Neural cell (in vitro differentiated cells): ENCODE measurements at regions not wholly inside any gene's neighbourhood (a gene's known extent, or its start where the extent isn't known, plus 50 kb on each side); places are given as distances from the start of the nearest gene placed in this dataset.

Source experiments
- H2AFZ ChIP-seq: fragments of 200-600, 300-800 bp; sonication (generic), shearing (Covaris generic); 2 replicates; pipeline ENCODE4 v1.6.0; 2014; ENCODE audit warnings: low read depth, mild to moderate bottlenecking, antibody characterized with exemption, low read length, moderate library complexity
- H3F3A ChIP-seq: fragments of 200-600 bp; shearing (Covaris generic); 2 replicates; pipeline ENCODE4 v1.6.1; 2016; ENCODE audit warnings: mild to moderate bottlenecking, moderate library complexity, mixed read lengths, antibody characterized with exemption, low read length; ENCODE audit not compliant: insufficient read depth, poor library complexity, severe bottlenecking
- H3K27ac ChIP-seq: fragments of 200-600, 300-800 bp; sonication (generic), shearing (Covaris generic); 2 replicates; pipeline ENCODE4 v1.5.1; 2014; ENCODE audit warnings: mild to moderate bottlenecking, low read length, moderate library complexity
- H3K27me3 ChIP-seq: fragments of 300-800, 200-600 bp; sonication (generic), shearing (Covaris generic); 2 replicates; pipeline ENCODE4 v1.6.0; 2014; ENCODE audit warnings: mild to moderate bottlenecking, low read depth, low read length, moderate library complexity; ENCODE audit not compliant: insufficient read depth
- H3K36me3 ChIP-seq: fragments of 300-800, 200-600 bp; sonication (generic), shearing (Covaris generic); 2 replicates; pipeline ENCODE4 v1.5.1; 2014; ENCODE audit warnings: mild to moderate bottlenecking, antibody characterized with exemption, low read length, moderate library complexity; ENCODE audit not compliant: insufficient read depth
- H3K4me2 ChIP-seq: fragments of 300-800, 200-600 bp; sonication (generic), shearing (Covaris generic); 2 replicates; pipeline ENCODE4 v1.6.0; 2014; ENCODE audit warnings: mild to moderate bottlenecking, low read length
- H3K4me3 ChIP-seq: fragments of 300-800, 200-600 bp; sonication (generic), shearing (Covaris generic); 2 replicates; pipeline ENCODE4 v1.5.1; 2014; ENCODE audit warnings: mild to moderate bottlenecking, low read length, moderate library complexity
- H3K79me2 ChIP-seq: fragments of 200-600 bp; shearing (Covaris generic); replicated peaks from 2 replicates; pipeline ENCODE4 v1.6.0; 2014; ENCODE audit warnings: mild to moderate bottlenecking, low read length, moderate library complexity; ENCODE audit not compliant: insufficient read depth
- H3K9ac ChIP-seq: fragments of 300-800, 200-600 bp; sonication (generic), shearing (Covaris generic); 2 replicates; pipeline ENCODE4 v1.6.1; 2016; ENCODE audit warnings: mild to moderate bottlenecking, low read length, mixed read lengths
- H3K9me2 ChIP-seq: fragments of 200-600 bp; shearing (Covaris generic); 2 replicates; pipeline ENCODE4 v1.6.1; 2016; ENCODE audit warnings: mild to moderate bottlenecking, low read length, mixed read lengths; ENCODE audit not compliant: insufficient read depth
- H3K9me3 ChIP-seq: fragments of 200-600, 300-800 bp; sonication (generic), shearing (Covaris generic); 2 replicates; pipeline ENCODE4 v1.6.1; 2016; ENCODE audit warnings: mild to moderate bottlenecking, mixed run types, low read length, moderate library complexity, mixed read lengths
- H4K20me1 ChIP-seq: fragments of 200-600 bp; shearing (Covaris generic); 2 replicates; pipeline ENCODE4 v1.6.1; 2016; ENCODE audit warnings: mild to moderate bottlenecking, mixed run types; ENCODE audit not compliant: insufficient read depth
- EP300 ChIP-seq: fragments of 450-650 bp; conservative IDR thresholded peaks from 2 replicates; pipeline ENCODE4 v1.6.1; 2014; ENCODE audit warnings: antibody characterized with exemption, mild to moderate bottlenecking, moderate library complexity; ENCODE audit not compliant: poor library complexity, severe bottlenecking
- EZH2 ChIP-seq: fragments of 200-600, 300-800 bp; shearing (Covaris generic), sonication (generic); IDR thresholded peaks from 2 replicates; pipeline ENCODE4 v1.6.1; 2014; ENCODE audit warnings: antibody characterized with exemption, low read length, borderline replicate concordance, mild to moderate bottlenecking; ENCODE audit not compliant: insufficient read depth, poor library complexity, severe bottlenecking
- MXI1 ChIP-seq: fragments of 450-650 bp; conservative IDR thresholded peaks from 2 replicates; pipeline ENCODE4 v1.6.1; 2014; ENCODE audit warnings: antibody characterized with exemption, mild to moderate bottlenecking; ENCODE audit not compliant: poor library complexity, severe bottlenecking
- POLR2AphosphoS5 ChIP-seq: IDR thresholded peaks from 2 replicates; pipeline ENCODE4 v1.6.1; 2012
- RAD21 ChIP-seq: fragments of 450-650 bp; conservative IDR thresholded peaks from 2 replicates; pipeline ENCODE4 v1.6.1; 2014; ENCODE audit warnings: antibody characterized with exemption, mild to moderate bottlenecking, moderate library complexity
- REST ChIP-seq: IDR thresholded peaks from 2 replicates; pipeline ENCODE4 v1.6.1; 2012; ENCODE audit warnings: borderline replicate concordance
- SMC3 ChIP-seq: fragments of 450-650 bp; conservative IDR thresholded peaks from 2 replicates; pipeline ENCODE4 v1.6.1; 2014; ENCODE audit warnings: antibody characterized with exemption, mild to moderate bottlenecking, moderate library complexity; ENCODE audit not compliant: poor library complexity
- TAF1 ChIP-seq: IDR thresholded peaks from 2 replicates; pipeline ENCODE4 v1.6.1; 2012; ENCODE audit warnings: low read depth
- TF ChIP-seq, protein P1 (sequence below): fragments of 450-650 bp; IDR thresholded peaks from 2 replicates; pipeline ENCODE4 v1.5.1; 2014; ENCODE audit warnings: antibody characterized with exemption, mild to moderate bottlenecking, moderate library complexity; ENCODE audit not compliant: poor library complexity, severe bottlenecking

GRCh38 chr2:56674084-56674483, 490.3 kb downstream of the CCDC85A start:
- no peak overlapping the region for H3K27ac ChIP-seq
- H3K4me3 ChIP-seq, result no peak overlapping the region
- no peak for TF ChIP-seq RAD21
- TF ChIP-seq REST, result no peak
- no peak for TF ChIP-seq POLR2AphosphoS5
- TF ChIP-seq EP300, result no peak
- TF ChIP-seq TAF1, result no peak
- no peak for TF ChIP-seq EZH2
- TF ChIP-seq MXI1, result no peak
- TF ChIP-seq, protein P1, sequence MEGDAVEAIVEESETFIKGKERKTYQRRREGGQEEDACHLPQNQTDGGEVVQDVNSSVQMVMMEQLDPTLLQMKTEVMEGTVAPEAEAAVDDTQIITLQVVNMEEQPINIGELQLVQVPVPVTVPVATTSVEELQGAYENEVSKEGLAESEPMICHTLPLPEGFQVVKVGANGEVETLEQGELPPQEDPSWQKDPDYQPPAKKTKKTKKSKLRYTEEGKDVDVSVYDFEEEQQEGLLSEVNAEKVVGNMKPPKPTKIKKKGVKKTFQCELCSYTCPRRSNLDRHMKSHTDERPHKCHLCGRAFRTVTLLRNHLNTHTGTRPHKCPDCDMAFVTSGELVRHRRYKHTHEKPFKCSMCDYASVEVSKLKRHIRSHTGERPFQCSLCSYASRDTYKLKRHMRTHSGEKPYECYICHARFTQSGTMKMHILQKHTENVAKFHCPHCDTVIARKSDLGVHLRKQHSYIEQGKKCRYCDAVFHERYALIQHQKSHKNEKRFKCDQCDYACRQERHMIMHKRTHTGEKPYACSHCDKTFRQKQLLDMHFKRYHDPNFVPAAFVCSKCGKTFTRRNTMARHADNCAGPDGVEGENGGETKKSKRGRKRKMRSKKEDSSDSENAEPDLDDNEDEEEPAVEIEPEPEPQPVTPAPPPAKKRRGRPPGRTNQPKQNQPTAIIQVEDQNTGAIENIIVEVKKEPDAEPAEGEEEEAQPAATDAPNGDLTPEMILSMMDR, result no peak
- no peak for TF ChIP-seq SMC3
- no peaks in the 10 kb centered on the region for H3K36me3 ChIP-seq
- no peaks in the 10 kb centered on the region for H4K20me1 ChIP-seq
- H3K4me2 ChIP-seq, result no peak overlapping the region
- no peaks in the 10 kb centered on the region for H3K79me2 ChIP-seq
- H3K9me2 ChIP-seq, result no peaks in the 10 kb centered on the region
- no peaks in the 10 kb centered on the region for H3K27me3 ChIP-seq
- no peak overlapping the region for H3K9ac ChIP-seq
- no peak overlapping the region for H2AFZ ChIP-seq
- H3K9me3 ChIP-seq, result peaks cover 4% of the 10 kb centered on the region
- H3F3A ChIP-seq, result no peaks in the 10 kb centered on the region

DNA sequence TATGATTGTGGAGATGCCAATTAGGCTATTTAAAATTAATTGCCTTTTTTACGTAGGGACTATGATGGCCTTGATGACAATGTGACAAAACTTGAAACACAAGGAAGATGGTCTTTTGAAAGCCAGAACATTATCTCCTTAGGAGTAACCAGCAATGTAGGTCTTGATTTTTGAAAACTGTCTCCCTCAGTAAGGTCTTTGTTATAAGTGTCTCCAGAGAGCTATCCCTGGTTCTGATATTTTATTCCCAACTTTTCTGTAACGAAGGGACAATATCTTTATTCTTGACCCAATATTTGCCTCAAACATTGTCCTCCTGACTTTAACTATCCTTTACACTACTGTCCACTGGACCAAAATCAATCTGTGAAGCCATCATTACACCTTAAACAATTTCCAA, 493.2 kb downstream of the CCDC85A start:
- Histone ChIP-seq H2AFZ (no peak overlapping the region), H3K27me3 (no peaks in the 10 kb centered on the region), H3K9ac (no peak overlapping the region), H4K20me1 (no peaks in the 10 kb centered on the region), H3K4me3 (no peak overlapping the region), H3K9me3 (peaks cover 4% of the 10 kb centered on the region), H3F3A (no peaks in the 10 kb centered on the region), H3K4me2 (no peak overlapping the region), H3K36me3 (no peaks in the 10 kb centered on the region), H3K9me2 (no peaks in the 10 kb centered on the region), H3K27ac (no peak overlapping the region), H3K79me2 (no peaks in the 10 kb centered on the region)
- no peak for TF ChIP-seq EZH2
- TF ChIP-seq RAD21, result no peak
- TF ChIP-seq MXI1, result no peak
- no peak for TF ChIP-seq POLR2AphosphoS5
- no peak for TF ChIP-seq EP300
- no peak for TF ChIP-seq REST
- TF ChIP-seq TAF1, result no peak
- TF ChIP-seq, protein P1, result no peak
- no peak for TF ChIP-seq SMC3
